ENCODE measurements at regions not wholly inside any gene's neighbourhood (a gene's known extent, or its start where the extent isn't known, plus 50 kb on each side); places are given as distances from the start of the nearest gene placed in this dataset.
"Not testable (repeated sequence)": the region's sequence is repeated elsewhere in the genome, so short reads cannot be mapped to it uniquely, and the experiment has no call there.

DNA sequence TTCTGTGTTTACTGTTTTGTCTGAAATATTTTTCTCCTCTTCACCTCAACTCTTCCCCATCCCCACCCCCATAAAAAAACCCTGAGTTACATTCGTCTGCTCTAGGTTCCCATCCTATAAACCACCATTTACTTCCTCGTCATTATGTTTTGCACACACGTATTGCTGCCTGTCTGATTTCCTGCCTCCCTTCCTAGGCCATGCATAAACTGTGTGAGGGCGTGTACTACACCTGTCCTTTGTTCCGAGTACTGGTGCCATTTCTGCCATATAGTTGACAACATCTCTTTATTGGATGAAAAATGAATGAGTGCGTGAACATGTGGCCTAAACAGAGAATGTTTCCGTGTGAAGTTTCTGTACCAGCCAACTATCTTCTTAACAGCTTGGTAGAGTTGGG is 258.5 kb upstream of the FAT1 start:
- DNase-seq: no peak

DNA sequence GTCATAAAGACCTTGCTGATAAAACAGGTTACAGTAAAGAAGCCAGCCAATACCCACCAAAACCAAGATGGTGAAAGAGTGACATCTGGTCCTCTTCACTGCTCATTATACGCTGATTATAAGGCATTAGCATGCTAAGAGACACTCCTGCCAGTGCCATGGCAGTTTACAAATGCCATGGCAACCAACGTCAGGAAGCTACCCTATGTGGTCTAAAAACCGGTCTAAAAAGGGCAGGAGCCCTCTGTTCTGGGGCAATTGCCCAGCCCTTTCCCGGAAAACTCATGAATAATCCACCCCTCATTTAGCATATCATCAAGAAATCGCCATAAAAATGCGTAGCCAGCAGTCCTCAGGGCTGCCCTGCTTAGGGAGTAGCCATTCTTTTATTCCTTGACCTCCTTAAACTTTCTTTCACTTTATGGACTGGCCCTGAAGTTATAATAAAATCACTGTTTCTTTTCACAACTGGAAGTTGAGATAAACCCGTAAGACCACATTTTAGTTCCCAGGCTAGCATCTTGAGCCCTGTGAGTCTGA is 260.5 kb upstream of the FAT1 start:
- no peak for DNase-seq

DNA sequence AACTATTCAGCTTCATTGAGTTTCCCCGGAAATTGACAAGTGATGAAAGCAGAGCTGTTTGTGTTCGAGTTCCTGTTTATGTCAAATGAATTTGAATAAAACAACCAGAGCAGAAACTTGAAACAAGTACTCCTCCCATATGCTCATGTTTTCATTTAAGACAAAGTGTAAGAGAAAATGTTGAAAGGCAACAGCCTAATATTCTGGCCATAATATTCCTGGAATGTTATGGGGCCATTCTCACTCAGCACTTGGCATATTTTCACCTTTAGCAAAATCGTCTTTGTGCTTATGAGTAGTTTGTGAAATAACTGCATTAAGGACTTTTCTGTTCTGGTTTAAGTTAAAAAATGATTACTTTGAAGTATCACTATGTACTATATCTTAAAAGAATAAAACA is 276.0 kb upstream of the FAT1 start:
- DNase-seq: no peak

DNA sequence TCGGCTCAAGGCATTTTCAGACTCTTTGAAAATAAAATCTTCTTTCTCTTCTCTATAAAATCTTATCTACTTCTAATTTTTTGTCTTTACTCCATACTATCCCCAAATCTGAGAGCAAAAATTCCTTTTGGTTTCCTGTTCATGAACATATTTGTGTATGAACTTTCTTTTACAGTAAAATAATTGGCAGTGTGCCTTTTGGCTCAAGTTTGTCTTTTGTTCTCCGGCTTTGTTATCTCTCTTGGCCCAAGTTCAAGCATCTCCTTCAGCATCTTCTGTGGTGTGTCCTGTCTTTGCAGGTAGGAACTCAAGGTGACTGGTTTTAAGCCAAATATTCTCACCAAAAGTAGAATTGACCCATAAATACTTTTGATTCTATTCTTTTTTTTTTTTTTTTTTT is 276.6 kb upstream of the FAT1 start:
- no peak for DNase-seq

DNA sequence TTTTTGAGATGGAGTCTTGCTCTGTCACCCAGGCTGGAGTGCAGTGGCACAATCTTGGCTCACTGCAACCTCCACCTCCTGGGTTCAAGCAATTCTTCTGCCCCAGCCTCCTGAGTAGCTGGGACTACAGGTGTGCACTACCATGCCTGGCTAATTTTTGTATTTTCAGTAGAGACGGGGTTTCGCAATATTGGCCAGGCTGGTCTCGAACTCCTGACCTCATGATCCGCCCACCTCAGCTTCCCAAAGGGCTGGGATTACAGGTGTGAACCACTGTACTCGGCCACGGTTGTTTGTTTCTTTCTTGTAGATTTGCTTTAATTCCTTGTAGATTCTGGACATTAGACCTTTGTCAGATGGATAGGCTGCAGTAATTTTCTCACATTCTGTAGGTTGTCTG is 278.5 kb upstream of the FAT1 start:
- DNase-seq: not testable (repeated sequence)

DNA sequence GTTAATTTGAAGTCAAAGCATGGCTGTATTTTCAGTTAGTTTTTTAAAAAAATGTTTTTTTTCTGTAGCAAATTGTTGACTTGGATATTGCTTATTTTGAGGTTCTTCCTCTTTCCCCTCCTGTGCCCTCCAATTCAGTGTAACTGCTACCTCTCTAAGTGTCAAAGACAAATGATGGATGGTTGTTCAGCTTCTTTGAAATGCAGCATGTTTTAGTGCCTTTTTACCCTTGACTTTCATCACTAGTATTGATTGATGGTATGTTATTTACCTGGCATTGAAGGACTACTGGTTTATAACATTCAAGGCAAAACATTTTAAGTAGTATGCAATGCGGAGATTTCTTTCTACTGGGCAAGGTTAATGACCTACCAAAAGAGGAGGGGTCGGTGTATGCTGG is 281.0 kb upstream of the FAT1 start:
- DNase-seq: no peak

DNA sequence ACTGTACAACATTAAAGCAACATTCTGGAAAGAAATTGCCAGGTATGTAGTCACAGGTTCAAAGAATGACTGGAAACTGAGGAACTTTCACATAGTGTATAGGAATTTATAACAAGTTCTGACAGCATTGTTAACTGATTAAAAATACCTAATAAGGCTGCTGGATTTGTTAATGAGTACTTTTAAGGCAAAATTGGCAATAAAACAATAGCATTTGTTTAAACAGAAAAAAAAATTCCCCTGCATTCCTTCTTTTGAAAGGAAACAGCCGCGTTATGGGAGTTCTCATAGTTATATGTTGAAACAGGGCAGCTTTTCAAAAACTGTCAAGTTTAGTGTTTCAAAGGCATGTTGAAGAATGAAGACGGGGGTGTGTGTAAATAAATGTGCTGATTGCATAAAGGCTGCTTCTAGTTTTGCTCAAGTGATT is 282.5 kb upstream of the FAT1 start:
- no peak for DNase-seq

DNA sequence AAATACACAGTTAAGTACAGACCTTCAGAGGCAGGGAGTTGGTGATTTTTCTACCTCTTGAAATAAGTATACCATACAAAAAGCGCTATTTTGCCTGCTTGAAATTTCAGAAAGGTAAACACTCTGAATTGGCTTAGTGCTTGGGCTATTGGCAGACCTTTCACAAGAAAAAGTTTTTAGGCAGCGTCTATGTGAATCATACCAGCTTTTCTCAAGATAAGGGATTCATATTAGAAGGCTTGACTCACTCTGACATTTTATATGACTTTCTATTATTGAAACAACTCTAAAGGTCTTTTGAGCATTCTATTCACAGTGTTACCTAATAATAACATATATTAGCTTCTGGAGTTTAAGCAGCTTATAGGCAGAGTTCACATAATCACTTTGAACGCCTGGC is 286.4 kb upstream of the FAT1 start:
- no peak for DNase-seq

DNA sequence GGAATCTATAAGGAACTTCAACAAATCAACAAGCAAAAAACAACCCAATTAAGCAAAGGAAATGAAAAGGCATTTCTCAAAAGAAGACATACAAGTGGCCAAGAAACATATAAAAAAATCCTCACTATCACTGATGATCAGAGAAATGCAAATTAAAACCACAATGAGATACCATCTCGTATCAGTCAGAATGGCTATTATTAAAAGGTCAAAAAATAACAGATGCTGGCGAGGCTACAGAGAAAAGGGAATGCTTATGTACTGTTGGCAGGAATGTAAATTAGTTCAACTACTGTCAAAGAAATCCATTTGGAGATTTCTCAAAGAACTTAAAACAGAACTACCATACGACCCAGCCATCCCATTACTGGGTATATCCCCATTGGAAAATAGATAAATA is 292.4 kb upstream of the FAT1 start:
- no peak for DNase-seq

DNA sequence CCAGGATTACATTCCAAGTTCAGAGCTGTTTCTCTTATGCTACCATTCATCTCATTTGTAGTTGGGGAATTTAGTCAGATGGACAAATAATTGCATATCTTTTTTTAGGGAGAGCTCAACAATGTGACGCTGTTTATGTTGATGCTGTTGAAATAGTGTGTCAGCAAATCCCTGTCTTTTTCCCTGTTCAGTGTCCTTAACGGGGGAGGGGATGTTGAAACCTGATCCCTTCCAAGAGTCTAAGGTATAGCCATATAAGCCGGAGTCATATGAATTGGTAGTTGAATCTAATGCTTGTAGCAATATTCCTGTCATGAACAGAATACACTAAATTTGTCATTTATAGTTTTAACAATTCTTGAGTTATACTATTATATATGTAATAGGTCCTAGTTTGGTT is 293.5 kb upstream of the FAT1 start:
- DNase-seq: no peak

DNA sequence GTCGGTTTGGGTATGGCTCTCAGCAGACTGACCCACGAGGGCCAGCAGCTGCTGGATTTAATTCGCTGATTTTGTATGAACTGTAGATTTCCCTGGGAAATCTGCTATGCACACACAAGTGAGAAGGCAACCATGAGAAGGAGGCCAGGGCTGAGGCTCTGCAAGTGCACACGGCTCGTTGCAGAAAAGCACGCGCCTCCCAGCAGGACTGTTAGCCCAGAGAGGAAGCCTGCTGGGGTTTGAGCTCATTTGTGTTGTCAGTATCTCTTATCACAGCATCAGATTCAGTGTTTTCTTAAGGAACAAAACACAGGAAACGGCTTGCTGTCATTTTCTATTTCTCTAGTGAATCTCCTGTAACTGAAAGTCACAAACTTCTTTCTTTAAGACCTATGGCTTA is 296.2 kb upstream of the FAT1 start:
- DNase-seq: no peak

DNA sequence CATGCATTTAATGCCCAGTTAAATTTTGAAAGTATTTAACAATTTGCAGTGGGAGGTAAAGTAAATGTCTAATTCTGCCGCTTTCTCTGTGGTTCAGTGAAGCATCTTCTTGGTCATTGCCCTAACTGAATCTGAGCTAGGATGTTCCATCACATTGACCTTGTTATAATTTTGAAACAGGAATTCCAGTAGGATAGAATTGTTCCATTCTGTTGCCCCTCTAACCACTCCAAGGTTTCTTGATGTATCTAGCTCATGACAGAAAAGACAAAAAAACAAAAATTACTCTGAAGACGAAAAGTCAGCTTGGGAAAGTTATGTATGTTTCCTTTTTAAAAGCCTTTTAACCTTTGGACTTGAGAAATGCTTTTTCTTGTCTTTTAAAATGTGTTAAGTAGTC is 297.0 kb upstream of the FAT1 start:
- no peak for DNase-seq

DNA sequence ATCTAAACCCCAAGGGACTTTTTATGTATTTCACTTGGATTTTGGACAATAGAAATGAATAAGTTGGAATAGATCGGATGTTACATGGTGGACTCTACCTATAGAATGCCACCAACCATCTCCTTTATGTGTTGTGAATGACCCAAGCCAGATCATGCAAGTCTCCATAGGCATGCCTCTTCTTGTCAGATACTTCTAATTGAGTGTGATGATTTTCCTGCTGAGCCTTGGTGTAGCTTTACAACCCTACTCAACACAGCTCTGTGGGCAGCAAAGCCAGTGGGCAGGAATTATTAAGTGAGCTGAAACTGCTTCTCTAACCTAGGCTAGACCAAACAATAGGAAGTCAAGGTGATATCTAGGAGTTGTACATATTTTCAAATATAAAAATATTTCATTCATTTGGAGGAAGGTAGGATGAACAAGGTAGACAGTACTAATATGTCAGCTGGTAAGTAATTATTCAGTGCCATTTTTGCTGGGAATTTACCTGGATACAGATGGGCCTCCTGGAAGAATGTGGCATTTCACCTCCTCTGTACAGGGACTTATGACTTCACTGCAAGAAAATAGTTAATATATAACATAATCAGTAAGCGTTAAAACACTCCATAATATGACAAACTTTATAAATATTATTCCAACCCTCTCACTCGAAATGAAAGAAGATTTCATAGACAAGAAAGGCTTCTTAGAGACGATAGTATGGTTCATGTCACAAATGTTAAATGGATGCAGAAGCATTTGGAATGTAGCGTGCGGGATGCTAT is 298.0 kb upstream of the FAT1 start:
- DNase-seq: no peak

DNA sequence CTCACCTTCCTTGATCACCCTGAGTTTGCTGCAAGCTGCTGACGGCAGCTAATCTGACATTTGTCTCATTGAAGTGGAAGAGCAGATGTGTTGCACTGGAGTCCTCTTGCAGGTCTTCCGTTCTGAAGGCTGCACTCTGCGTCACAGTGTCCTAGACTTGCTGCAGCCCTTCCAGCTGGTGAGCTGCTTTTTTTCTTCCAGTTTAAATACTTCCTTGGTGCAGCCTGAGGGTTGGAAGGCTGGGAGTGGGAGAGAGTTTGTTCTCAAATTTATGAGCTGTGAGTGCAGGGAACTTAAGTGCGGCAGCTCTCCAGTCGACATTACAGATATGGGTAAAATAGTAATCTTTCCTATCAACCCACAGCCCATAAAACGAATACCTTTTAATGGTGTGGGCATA is 303.6 kb upstream of the FAT1 start:
- no peak for DNase-seq

DNA sequence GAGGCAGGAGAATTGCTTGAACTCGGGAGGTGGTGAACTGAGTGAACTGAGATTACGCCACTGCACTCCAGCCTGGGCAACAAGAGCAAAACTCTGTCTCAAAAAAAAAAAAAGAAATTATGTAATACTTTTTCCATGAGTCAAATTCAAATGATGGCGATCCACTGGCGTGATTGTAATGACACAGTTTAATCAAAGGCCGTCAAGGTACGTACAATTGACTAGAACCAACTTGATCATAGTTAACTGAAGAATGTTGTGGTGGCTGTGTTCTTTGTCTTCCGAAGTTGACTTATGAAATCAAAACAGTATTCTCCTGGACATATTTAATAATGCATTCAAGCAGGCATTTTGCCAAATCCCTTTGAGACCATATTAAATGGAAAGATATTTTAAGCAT is 318.6 kb upstream of the FAT1 start:
- no peak for DNase-seq

DNA sequence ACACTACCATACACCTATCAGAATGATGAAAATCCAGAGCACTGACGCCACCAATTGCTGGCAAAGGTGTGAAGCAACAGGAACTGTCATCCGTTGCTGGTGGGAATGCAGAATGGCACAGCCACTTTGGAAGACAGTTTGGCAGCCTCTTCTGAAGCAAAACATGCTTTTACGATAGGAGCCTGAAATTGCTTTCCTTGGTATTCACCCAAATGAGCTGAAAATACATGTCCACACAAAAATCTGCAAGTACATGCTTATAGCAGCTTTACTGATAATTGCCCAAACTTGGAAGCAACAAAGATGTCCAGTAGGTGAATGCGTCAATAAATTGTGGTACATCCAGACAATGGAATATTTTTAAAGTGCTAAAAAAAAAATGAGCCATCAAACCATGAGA is 322.8 kb upstream of the FAT1 start:
- no peak for DNase-seq

DNA sequence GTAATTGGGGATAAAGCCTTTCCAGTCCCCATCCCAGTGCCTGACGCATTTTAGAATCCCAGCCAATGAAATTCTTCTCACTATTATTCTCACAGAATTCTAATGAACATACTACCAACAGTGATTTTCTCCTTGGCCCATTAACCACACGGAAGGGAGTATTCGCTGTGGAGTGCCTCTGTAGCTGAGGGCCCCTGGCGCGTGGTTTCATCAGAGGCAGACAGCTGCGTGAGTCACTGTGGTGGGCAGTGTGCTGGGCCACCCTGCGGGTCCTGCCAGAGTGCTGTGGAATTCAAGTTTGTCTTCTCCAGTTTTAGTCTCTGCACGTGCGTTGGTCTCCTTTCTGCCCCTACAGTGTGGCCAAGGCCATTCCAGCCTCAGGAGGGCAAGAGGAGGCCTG is 335.4 kb upstream of the FAT1 start:
- no peak for DNase-seq

DNA sequence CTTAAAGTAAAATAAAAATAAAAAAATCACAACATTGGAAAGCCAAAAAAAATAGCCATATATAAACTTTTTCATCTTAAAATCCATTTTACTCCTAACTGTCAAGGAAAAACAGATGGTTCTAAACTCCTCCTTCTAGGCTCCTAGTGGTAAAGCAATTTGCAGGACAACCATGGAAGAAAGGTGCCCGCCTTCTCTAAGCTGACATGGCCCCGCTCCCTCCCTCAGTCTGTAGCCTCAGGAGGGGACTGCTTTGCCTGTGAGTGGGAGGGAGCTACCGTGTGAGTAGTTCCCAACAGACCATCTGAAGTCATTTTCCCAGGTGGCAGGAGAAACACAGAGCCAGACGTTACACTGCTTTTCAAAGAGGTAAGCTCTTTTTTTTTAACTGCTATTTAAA is 336.2 kb upstream of the FAT1 start:
- no peak for DNase-seq

DNA sequence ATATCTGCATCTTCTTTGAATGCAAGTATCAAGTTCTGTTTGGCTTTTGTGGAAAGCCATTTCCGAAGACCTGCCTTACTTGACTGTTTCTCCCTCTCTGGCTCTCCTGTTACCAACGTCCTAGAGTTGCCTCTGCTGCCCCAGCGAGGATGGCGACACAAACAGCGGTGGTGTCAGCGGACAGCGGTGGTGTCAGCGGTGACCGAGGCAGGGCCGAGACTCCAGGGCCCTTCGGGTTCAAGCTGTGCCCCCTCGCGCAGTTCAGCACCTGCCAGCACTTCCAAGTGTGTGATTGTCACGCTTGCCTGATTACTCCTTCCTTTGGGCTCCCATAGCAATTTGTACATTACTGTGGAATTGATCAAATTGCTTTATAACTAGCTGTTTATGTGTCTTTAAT is 336.9 kb upstream of the FAT1 start:
- no peak for DNase-seq

DNA sequence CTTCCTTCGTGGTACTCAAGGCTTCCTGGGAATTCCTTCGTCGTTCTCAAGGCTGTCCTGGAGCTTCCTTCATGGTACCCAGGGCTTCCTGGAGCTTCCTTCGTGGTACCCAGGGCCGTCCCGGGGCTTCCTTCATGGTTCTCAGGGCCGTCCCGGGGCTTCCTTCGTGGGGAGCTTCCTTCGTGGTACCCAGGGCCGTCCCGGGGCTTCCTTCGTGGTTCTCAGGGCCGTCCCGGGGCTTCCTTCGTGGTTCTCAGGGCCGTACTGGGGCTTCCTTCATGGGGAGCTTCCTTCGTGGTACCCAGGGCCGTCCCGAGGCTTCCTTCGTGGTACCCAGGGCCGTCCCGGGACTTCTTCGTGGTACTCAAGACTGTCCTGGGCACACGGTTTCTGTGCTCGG is 339.6 kb upstream of the FAT1 start:
- DNase-seq: no peak

DNA sequence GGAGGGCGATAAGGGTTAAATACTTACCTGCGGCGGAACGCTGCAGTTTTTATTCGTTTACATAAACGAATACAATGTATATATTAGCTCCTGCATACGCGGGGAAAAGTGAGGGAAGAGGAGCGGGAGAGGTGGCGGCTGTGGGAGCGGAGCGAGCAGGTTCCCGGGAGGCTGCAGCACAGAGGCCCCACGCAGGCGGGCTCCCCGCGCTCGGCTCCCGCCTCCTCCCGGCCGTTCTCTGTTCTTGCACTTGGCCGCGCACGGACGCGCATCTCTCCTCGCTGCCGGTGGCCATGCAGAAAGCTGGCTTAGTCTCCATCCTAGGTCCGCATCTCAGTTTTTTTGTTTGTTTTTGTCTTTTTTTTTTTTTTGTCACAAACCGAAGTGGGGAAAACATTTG is 340.4 kb upstream of the FAT1 start:
- DNase-seq: no peak

DNA sequence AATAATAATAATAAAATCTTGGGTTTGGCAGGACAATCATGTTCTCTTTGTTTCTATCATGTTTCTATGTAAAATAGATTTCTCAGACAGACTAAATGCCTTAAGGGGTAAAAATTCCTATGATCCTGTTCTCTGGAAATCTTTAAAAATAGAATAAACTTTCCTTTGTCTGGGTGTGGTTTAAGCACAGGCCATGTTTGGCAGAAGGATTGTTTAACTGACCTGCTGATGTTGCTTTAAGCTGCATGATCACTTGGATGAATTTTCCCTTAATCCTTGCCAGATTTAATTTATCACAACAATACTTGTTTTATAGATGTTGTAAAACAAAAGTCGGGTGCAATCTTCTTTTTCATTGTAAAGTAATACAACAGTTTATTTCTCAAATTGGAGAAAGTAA is 341.7 kb upstream of the FAT1 start:
- no peak for DNase-seq

DNA sequence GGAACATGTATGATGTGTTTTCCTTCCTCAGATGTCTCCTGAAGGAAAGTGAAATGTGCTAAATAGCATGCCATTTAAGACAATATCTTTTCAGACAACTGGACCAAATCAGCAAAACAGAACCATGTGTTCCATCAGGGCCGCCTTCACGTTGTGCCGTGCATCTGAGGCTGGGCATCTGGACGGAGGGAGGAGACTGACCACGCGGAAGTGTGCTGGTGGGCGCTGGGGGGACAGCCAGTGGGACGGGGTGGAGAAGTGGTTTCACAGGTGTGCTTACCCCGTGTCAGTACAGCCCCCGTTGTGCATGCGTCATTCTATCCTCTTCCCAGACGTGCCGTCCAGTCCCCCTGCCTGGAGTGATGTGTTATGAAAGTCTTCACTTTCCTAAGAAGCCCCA is 342.1 kb upstream of the FAT1 start:
- DNase-seq: no peak

DNA sequence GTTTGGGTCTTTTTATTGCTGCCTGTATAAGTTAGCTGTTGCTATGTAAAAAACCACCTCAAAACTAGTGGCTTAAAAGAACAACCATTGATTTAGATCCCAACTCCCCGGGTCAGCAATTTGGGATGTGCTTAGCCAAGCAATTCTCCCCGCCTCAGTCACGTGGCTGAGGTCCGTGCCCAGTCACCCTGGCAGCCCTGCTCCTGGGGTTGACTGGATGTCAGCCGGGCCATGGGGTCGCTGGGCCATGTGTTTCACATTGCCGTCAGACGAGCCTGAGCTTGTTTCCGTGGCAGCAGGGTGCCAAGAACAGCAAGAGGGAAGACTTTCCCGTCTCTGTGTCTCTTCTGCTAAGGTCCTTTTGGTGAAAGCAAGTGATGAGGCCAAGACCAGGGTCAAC is 345.7 kb upstream of the FAT1 start:
- no peak for DNase-seq

DNA sequence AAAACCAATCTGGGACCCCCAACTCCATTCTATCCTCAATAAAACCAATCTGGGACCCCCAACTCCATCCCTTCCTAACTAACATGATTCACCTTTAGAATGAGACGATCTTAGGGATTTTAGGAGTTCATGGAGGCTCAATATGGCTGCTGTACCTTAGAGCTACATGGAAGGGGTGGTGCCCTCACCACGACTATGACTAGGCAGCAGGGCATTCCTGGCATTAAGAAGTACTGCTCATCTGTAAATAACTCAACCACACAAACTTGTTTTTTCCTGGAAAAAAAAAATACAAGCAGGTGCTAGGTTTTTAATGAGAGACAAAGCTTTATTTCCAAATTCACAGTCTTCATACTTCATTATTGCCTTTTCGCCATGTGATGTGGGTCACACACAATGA is 346.5 kb upstream of the FAT1 start:
- no peak for DNase-seq
